SK-N-SH (cell line): ENCODE measurements at regions not wholly inside any gene's neighbourhood (a gene's known extent, or its start where the extent isn't known, plus 50 kb on each side); places are given as distances from the start of the nearest gene placed in this dataset.

ENCODE experiments used
- CTCF ChIA-PET: fragments of 300-600, 350-600 bp; formaldehyde crosslinking; extraction: SDS; loops from one replicate; lab custom pipeline; 2021; lab: Yijun Ruan, JAX
- POLR2A ChIA-PET: fragments of 350-600 bp; sonication (Branson Sonifier 250); formaldehyde crosslinking; extraction: SDS; loops from one replicate; lab custom pipeline; 2020; ENCODE audit warnings: antibody characterized with exemption, inconsistent platforms; lab: Yijun Ruan, JAX
- DNase-seq: peaks from one replicate; pipeline ENCODE4 v3.0.0; 2012
- H2AFZ ChIP-seq: fragments of 200-600 bp; sonication (generic); 2 replicates; pipeline ENCODE4 v1.8.1; 2016; ENCODE audit warnings: antibody characterized with exemption, mild to moderate bottlenecking, low read depth
- H3F3A ChIP-seq: fragments of 200-600 bp; sonication (generic); replicated peaks from 2 replicates; pipeline ENCODE3; 2016; ENCODE audit warnings: antibody characterized with exemption, mild to moderate bottlenecking; ENCODE audit not compliant: insufficient read depth
- H3K27ac ChIP-seq, 2 experiments: fragments of 200-500 bp in 1 of 2; fragments of 200-600 bp in 1 of 2; sonication (Bioruptor generic) in 1 of 2; sonication (generic), shearing (Covaris generic) in 1 of 2; 2 replicates each; pipeline versions ENCODE4 v1.5.1 to v1.6.1; 2014 to 2016; ENCODE audit warnings: low read depth in 2 of 2, inconsistent platforms in 1 of 2, low read length in 1 of 2, mild to moderate bottlenecking in 1 of 2, mixed read lengths in 1 of 2
- H3K27me3 ChIP-seq: fragments of 200-600 bp; sonication (generic), shearing (Covaris generic); 2 replicates; pipeline ENCODE4 v1.6.1; 2016; ENCODE audit warnings: mixed run types; ENCODE audit not compliant: insufficient read depth
- H3K36me3 ChIP-seq, 2 experiments: fragments of 200-500 bp in 1 of 2; fragments of 200-600 bp in 1 of 2; sonication (Bioruptor generic) in 1 of 2; sonication (generic) in 1 of 2; replicated peaks in 1 of 2; 2 replicates each; pipeline versions ENCODE3 to v1.5.1; 2014 to 2016; ENCODE audit warnings: low read length in 1 of 2, mild to moderate bottlenecking in 1 of 2; ENCODE audit not compliant: insufficient read depth in 2 of 2, control insufficient read depth in 1 of 2
- H3K4me1 ChIP-seq, 2 experiments: fragments of 200-500 bp in 1 of 2; fragments of 200-600 bp in 1 of 2; sonication (Bioruptor generic) in 1 of 2; sonication (generic), shearing (Covaris generic) in 1 of 2; 2 replicates each; pipeline versions ENCODE4 v1.5.1 to v1.6.1; 2014 to 2016; ENCODE audit warnings: low read depth in 1 of 2, low read length in 1 of 2, mixed run types in 1 of 2; ENCODE audit not compliant: insufficient read depth in 2 of 2, control insufficient read depth in 1 of 2
- H3K4me2 ChIP-seq: fragments of 200-600 bp; sonication (generic), shearing (Covaris generic); 2 replicates; pipeline ENCODE4 v1.6.1; 2017; ENCODE audit warnings: mixed run types
- H3K4me3 ChIP-seq, 2 experiments: fragments of 200-500 bp in 1 of 2; fragments of 200-600 bp in 1 of 2; sonication (Bioruptor generic) in 1 of 2; sonication (generic), shearing (Covaris generic) in 1 of 2; 2 replicates each; pipeline versions ENCODE4 v1.5.1 to v1.8.1; 2014 to 2016; ENCODE audit warnings: low read depth in 2 of 2, inconsistent platforms in 1 of 2, low read length in 1 of 2, mild to moderate bottlenecking in 1 of 2, mixed read lengths in 1 of 2, moderate library complexity in 1 of 2
- H3K79me2 ChIP-seq: fragments of 200-600 bp; sonication (generic); 2 replicates; pipeline ENCODE4 v1.8.1; 2017; ENCODE audit warnings: mild to moderate bottlenecking; ENCODE audit not compliant: insufficient read depth
- H3K9ac ChIP-seq: fragments of 200-600 bp; sonication (generic); 2 replicates; pipeline ENCODE4 v1.6.1; 2017; ENCODE audit warnings: mixed run types
- H3K9me2 ChIP-seq: fragments of 200-600 bp; sonication (generic); 2 replicates; pipeline ENCODE4 v1.6.1; 2017; ENCODE audit warnings: mixed run types
- H3K9me3 ChIP-seq: fragments of 200-600 bp; sonication (generic); 2 replicates; pipeline ENCODE4 v1.6.1; 2017; ENCODE audit warnings: mixed run types, mild to moderate bottlenecking, moderate library complexity
- H4K20me1 ChIP-seq: fragments of 200-600 bp; sonication (generic); 2 replicates; pipeline ENCODE4 v1.6.1; 2017; ENCODE audit warnings: mild to moderate bottlenecking, mixed run types; ENCODE audit not compliant: insufficient read depth
- CHD2 ChIP-seq: fragments of 150-350 bp; IDR thresholded peaks from 2 replicates; pipeline ENCODE4 v1.6.1; 2018; ENCODE audit warnings: low read length; ENCODE audit not compliant: partially characterized antibody
- EP300 ChIP-seq, 2 experiments: IDR thresholded peaks; 2 replicates each; pipeline versions ENCODE4 v1.4.0 to v1.6.1; 2012; ENCODE audit warnings: borderline replicate concordance in 1 of 2, low read depth in 1 of 2, low read length in 1 of 2
- FOSL2 ChIP-seq: IDR thresholded peaks from 2 replicates; pipeline ENCODE4 v1.4.0; 2012; ENCODE audit warnings: low read depth, mild to moderate bottlenecking, moderate library complexity, borderline replicate concordance
- FOXJ3 ChIP-seq: sonication (generic); formaldehyde crosslinking; IDR thresholded peaks from 2 replicates; pipeline ENCODE4 v1.5.1; 2020; ENCODE audit warnings: mild to moderate bottlenecking, missing genetic modification reagents
- GATA2 ChIP-seq: sonication (generic); formaldehyde crosslinking; IDR thresholded peaks from 2 replicates; pipeline ENCODE4 v1.5.0; 2020; ENCODE audit warnings: mild to moderate bottlenecking, missing genetic modification reagents
- JUND ChIP-seq: IDR thresholded peaks from 2 replicates; pipeline ENCODE4 v1.4.0; 2012
- MXI1 ChIP-seq: IDR thresholded peaks from 2 replicates; pipeline ENCODE4 v1.6.1; 2012; ENCODE audit warnings: mild to moderate bottlenecking, low read depth, low read length, improper control_type of control experiment
- PBX3 ChIP-seq: IDR thresholded peaks from 2 replicates; pipeline ENCODE4; 2012
- POLR2AphosphoS5 ChIP-seq: IDR thresholded peaks from 2 replicates; pipeline ENCODE4 v1.6.1; 2012; ENCODE audit warnings: low read depth, low read length
- RAD21 ChIP-seq: IDR thresholded peaks from 2 replicates; pipeline ENCODE4 v1.6.1; 2012; ENCODE audit warnings: mild to moderate bottlenecking, low read length
- RCOR1 ChIP-seq: fragments of 150-350 bp; IDR thresholded peaks from 2 replicates; pipeline ENCODE4 v1.6.1; 2017; ENCODE audit warnings: antibody characterized with exemption, low read length
- RXRA ChIP-seq: IDR thresholded peaks from 2 replicates; pipeline ENCODE4 v1.4.0; 2012; ENCODE audit warnings: low read depth, mild to moderate bottlenecking, borderline replicate concordance
- TAF1 ChIP-seq: IDR thresholded peaks from 2 replicates; pipeline ENCODE4 v1.6.1; 2012; ENCODE audit warnings: low read depth, mild to moderate bottlenecking, low read length, moderate library complexity, borderline replicate concordance
- TCF12 ChIP-seq: IDR thresholded peaks from 2 replicates; pipeline ENCODE4 v1.4.0; 2012
- TEAD4 ChIP-seq: IDR thresholded peaks from 2 replicates; pipeline ENCODE4 v1.4.0; 2012; ENCODE audit warnings: mild to moderate bottlenecking, borderline replicate concordance; ENCODE audit not compliant: insufficient read depth
- WGBS: methylation state at CpG from one replicate; pipeline ENCODE4 v1.1.6; 2017; ENCODE audit warnings: low lambda C conversion rate; 5-methylcytosine and 5-hydroxymethylcytosine counted together
- TF ChIP-seq, protein P1 (sequence below): fragments of 150-350 bp; IDR thresholded peaks from 2 replicates; pipeline ENCODE4 v1.6.1; 2017; ENCODE audit warnings: antibody characterized with exemption, low read length, low read depth, borderline replicate concordance

DNA sequence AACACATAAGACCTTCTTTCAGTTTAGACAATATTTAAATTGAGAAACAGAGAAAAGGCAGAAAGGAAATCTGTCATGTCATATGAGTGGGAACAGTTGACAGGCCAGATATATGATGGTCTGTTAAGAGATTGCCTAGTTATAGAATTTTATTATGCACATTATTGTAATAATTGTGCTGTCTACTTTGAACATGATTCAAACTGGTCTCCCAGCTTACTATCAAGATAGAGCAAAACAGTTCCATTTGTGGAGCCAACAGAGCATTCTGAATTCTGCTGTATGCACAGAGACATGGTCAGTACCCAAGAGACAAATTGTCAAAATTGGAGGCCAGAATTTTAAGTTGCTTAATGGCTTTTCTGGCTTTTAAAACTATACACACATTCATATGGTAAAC, 139.4 kb downstream of the FBXO8 start:
- H3K79me2 ChIP-seq: no peaks in the 10 kb centered on the region
- TF ChIP-seq PBX3 (peak; percentile 33), RAD21 (peak; percentile 21), MXI1 (peak; percentile 51; the same call in 1 of the 2 replicates), POLR2AphosphoS5 (peak; percentile 27; the same call in 1 of the 2 replicates), TCF12 (peak; percentile 41; the same call in 1 of the 2 replicates), FOXJ3 (peak; percentile 60; the same call in 1 of the 2 replicates), GATA2 (peak; percentile 79), TEAD4 (peak; percentile 41; the same call in 1 of the 2 replicates), RXRA (no peak), CHD2 (peak; percentile 28), JUND (no peak), TAF1 (no peak), RCOR1 (peak; percentile 79), EP300 (IDR thresholded peaks at IDR 0.05; ENCODE audit: borderline replicate concordance in 1 of 2, low read depth in 1 of 2, low read length in 1 of 2) (peak in 1 of 2 experiments; percentile 99; a peak in 2 of 4 replicates), FOSL2 (no peak)
- TF ChIP-seq, protein P1, sequence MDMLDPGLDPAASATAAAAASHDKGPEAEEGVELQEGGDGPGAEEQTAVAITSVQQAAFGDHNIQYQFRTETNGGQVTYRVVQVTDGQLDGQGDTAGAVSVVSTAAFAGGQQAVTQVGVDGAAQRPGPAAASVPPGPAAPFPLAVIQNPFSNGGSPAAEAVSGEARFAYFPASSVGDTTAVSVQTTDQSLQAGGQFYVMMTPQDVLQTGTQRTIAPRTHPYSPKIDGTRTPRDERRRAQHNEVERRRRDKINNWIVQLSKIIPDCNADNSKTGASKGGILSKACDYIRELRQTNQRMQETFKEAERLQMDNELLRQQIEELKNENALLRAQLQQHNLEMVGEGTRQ: no peak
- H3K4me1 ChIP-seq: peaks cover 0 to 45% of the 10 kb centered on the region in 2 experiments; a peak in 2 of 4 replicates
- H3K9ac ChIP-seq: no peak overlapping the region
- H3F3A ChIP-seq: no peaks in the 10 kb centered on the region
- no peak overlapping the region for H3K4me2 ChIP-seq
- no peak overlapping the region for H3K4me3 ChIP-seq
- no peaks in the 10 kb centered on the region for H3K9me2 ChIP-seq
- no peak overlapping the region for H2AFZ ChIP-seq
- H3K9me3 ChIP-seq: no peaks in the 10 kb centered on the region
- DNase-seq: no peak
- no peaks in the 10 kb centered on the region for H4K20me1 ChIP-seq
- H3K36me3 ChIP-seq: no peaks in the 10 kb centered on the region
- no peaks in the 10 kb centered on the region for H3K27me3 ChIP-seq
- peak overlapping the region in 1 of 2 experiments; percentile 100; a peak in 3 of 4 replicates for H3K27ac ChIP-seq
- ChIA-PET CTCF (interaction anchor here (0.7 to 4.9 kb wide), 7 partner anchors 9 to 635 kb away, joined by 3 to 22 read pairs (median 3); no protein-coding TSS in a partner anchor), POLR2A (interaction anchor here (0.6 to 2.5 kb wide), 13 partner anchors 8 to 614 kb away, joined by 3 to 23 read pairs (median 4); partner anchors contain the start of gene HAND2)

GRCh38 chr4:174141876-174142275, 141.6 kb downstream of the FBXO8 start:
- Histone ChIP-seq H2AFZ (no peak overlapping the region), H3K27me3 (no peaks in the 10 kb centered on the region), H3K9me3 (no peaks in the 10 kb centered on the region), H3F3A (no peaks in the 10 kb centered on the region), H3K4me2 (no peak overlapping the region), H3K9me2 (no peaks in the 10 kb centered on the region), H3K36me3 (no peaks in the 10 kb centered on the region), H3K27ac (peak overlapping the region in 1 of 2 experiments; percentile 100; a peak in 2 of 4 replicates), H3K9ac (no peak overlapping the region), H3K4me3 (no peak overlapping the region), H3K79me2 (no peaks in the 10 kb centered on the region), H4K20me1 (no peaks in the 10 kb centered on the region), H3K4me1 (peaks cover 0 to 42% of the 10 kb centered on the region in 2 experiments; a peak in 2 of 4 replicates)
- ChIA-PET POLR2A (no interaction called here), CTCF (interaction anchor here (0.6 to 1.7 kb wide), 3 partner anchors 10 to 21 kb away, joined by 3 to 6 read pairs (median 4); no protein-coding TSS in a partner anchor)
- 71% methylated on average over 3 of the region's 3 CpGs for WGBS
- TF ChIP-seq TEAD4 (no peak), EP300 (IDR thresholded peaks at IDR 0.05; ENCODE audit: borderline replicate concordance in 1 of 2, low read depth in 1 of 2, low read length in 1 of 2) (peak in 1 of 2 experiments; percentile 18; a peak in 1 of 4 replicates)
- no peak for DNase-seq
